HG03280 (cell line): ENCODE measurements at regions not wholly inside any gene's neighbourhood (a gene's known extent, or its start where the extent isn't known, plus 50 kb on each side); places are given as distances from the start of the nearest gene placed in this dataset.

ENCODE experiments used
- ATAC-seq: cut with Tn5 transposase; IDR thresholded peaks from one replicate; pipeline ENCODE4 v1.9.1; 2021; ENCODE audit warnings: mild to moderate bottlenecking, moderate library complexity; ENCODE audit not compliant: unreplicated experiment

- no peak for ATAC-seq
Observed at GRCh38 chr2:67701011-67701410, 303.9 kb downstream of the ETAA1 start.

GRCh38 chr2:67702284-67702683 is 305.2 kb downstream of the ETAA1 start:
- no peak for ATAC-seq

- ATAC-seq: no peak
Observed at GRCh38 chr2:67702937-67703336, 305.8 kb downstream of the ETAA1 start.

- ATAC-seq: no peak
Observed at GRCh38 chr2:67706082-67706481, 308.9 kb downstream of the ETAA1 start.

GRCh38 chr2:67707896-67708295 is 310.8 kb downstream of the ETAA1 start:
- no peak for ATAC-seq

GRCh38 chr2:67709835-67710234 is 312.7 kb downstream of the ETAA1 start:
- no peak for ATAC-seq

GRCh38 chr2:67712484-67712883 is 315.4 kb downstream of the ETAA1 start:
- ATAC-seq: no peak

- no peak for ATAC-seq
Observed at GRCh38 chr2:67713376-67713775, 316.2 kb downstream of the ETAA1 start.

- ATAC-seq: no peak
Observed at GRCh38 chr2:67716895-67717396, 319.8 kb downstream of the ETAA1 start.

- no peak for ATAC-seq
Observed at GRCh38 chr2:67717692-67718091, 320.6 kb downstream of the ETAA1 start.

- no peak for ATAC-seq
Observed at GRCh38 chr2:67719351-67719750, 322.2 kb downstream of the ETAA1 start.

- no peak for ATAC-seq
Observed at GRCh38 chr2:67721516-67721915, 324.4 kb downstream of the ETAA1 start.

- no peak for ATAC-seq
Observed at GRCh38 chr2:67724261-67724660, 327.1 kb downstream of the ETAA1 start.

GRCh38 chr2:67725731-67726130 is 328.6 kb downstream of the ETAA1 start:
- no peak for ATAC-seq

GRCh38 chr2:67726416-67726815 is 329.3 kb downstream of the ETAA1 start:
- ATAC-seq: no peak

GRCh38 chr2:67727131-67727530 is 330.0 kb downstream of the ETAA1 start:
- no peak for ATAC-seq

GRCh38 chr2:67727623-67728022 is 330.5 kb downstream of the ETAA1 start:
- ATAC-seq: no peak

GRCh38 chr2:67729474-67729873 is 332.3 kb downstream of the ETAA1 start:
- no peak for ATAC-seq

- no peak for ATAC-seq
Observed at GRCh38 chr2:67733517-67733916, 329.3 kb downstream of the C1D start.

- ATAC-seq: no peak
Observed at GRCh38 chr2:67752199-67752598, 310.6 kb downstream of the C1D start.

GRCh38 chr2:67752969-67753368 is 309.8 kb downstream of the C1D start:
- ATAC-seq: no peak

- ATAC-seq: no peak
Observed at GRCh38 chr2:67755156-67755882, 307.5 kb downstream of the C1D start.

- no peak for ATAC-seq
Observed at GRCh38 chr2:67760995-67761394, 301.8 kb downstream of the C1D start.
